Heart left ventricle (tissue), 13 donors: ENCODE measurements at regions not wholly inside any gene's neighbourhood (a gene's known extent, or its start where the extent isn't known, plus 50 kb on each side); places are given as distances from the start of the nearest gene placed in this dataset.

Source experiments
- POLR2A ChIP-seq, 2 donors: fragments of 450-650 bp; IDR thresholded peaks; one replicate each; pipeline ENCODE4 v1.6.1; 2017; ENCODE audit warnings: antibody characterized with exemption in 2 of 2, mild to moderate bottlenecking in 2 of 2, moderate library complexity in 2 of 2
- TF ChIP-seq, protein P1 (sequence below), 12 donors: fragments of 200-600 bp; sonication (generic) in 4 of 12; IDR thresholded peaks; one replicate each; pipeline versions ENCODE4 v1.5.0 to v1.8.0; 2018 to 2022; ENCODE audit warnings: antibody characterized with exemption in 12 of 12, mild to moderate bottlenecking in 5 of 12
- donor health status: ischemic (EF 13 %, LVEDD 7.1; RV severe dilation, severe dysfunction).
- donor health status: DM: no; HTN: yes; CAD: no.
- donor health status: DM: no; HTN: no; CAD: no.
- donor health status: ischemic (EF 25% LVEDD 6.9; RV normal size, moderate dysfunction).
- donor health status: ischemic (EF 25% LVEDD 5.7; RV mildly dilated, moderate dysfunction).
- donor health status: ischemic (EF 35%, LVEDD 5.7; RV mildly dilated, moderate dysfunction).
- donor health status: nonischemic (EF 11% LVEDD 7.7; RV severe dilation, severe dysfunction).
- donor health status: DM: yes; HTN: yes; CAD: no.
- donor health status: PGD.
- donor health status: ischemic (EF 29% LVEDD 5.4; RV normal size, mild dysfunction).
- donor health status: nonischemic (EF 23%, LVEDD 6.1; RV moderate dilation, normal function).

DNA sequence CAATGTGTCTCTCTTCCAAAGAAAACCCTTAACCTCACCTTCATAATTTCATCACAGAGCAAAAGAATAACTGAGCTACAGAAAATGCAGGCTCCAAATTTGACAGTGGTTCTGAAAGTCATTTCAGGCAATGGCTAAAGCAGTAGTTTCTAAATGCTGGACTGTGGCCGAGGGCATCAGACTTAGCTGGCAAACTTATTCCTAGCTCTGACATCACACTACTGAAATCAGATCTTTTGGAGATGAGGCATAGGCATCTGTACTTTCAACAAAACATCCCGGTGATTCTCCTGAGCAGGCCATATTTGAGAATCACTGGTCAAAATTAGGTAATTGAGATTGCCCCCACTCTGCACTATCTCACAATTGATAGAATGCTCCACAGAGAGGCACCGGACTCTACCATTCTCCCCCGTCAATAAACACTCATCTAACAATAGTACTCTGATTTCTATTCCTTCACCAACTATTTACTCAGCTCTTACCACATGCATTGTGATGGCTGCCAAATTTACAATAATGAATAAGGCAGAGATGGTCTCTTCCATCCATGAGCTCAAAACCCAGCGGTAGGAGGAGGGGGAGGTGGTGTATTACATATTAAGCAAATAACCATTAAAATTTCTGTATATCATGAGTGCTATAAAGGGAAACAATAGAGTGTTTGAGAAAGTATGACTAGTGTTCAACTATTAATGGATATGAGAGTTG is 57.3 kb upstream of the SPRED1 start:
- no peak for TF ChIP-seq POLR2A (IDR thresholded peaks at IDR 0.05)
- TF ChIP-seq, protein P1, sequence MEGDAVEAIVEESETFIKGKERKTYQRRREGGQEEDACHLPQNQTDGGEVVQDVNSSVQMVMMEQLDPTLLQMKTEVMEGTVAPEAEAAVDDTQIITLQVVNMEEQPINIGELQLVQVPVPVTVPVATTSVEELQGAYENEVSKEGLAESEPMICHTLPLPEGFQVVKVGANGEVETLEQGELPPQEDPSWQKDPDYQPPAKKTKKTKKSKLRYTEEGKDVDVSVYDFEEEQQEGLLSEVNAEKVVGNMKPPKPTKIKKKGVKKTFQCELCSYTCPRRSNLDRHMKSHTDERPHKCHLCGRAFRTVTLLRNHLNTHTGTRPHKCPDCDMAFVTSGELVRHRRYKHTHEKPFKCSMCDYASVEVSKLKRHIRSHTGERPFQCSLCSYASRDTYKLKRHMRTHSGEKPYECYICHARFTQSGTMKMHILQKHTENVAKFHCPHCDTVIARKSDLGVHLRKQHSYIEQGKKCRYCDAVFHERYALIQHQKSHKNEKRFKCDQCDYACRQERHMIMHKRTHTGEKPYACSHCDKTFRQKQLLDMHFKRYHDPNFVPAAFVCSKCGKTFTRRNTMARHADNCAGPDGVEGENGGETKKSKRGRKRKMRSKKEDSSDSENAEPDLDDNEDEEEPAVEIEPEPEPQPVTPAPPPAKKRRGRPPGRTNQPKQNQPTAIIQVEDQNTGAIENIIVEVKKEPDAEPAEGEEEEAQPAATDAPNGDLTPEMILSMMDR (IDR thresholded peaks at IDR 0.05): no peak
